ENCODE measurements at regions not wholly inside any gene's neighbourhood (a gene's known extent, or its start where the extent isn't known, plus 50 kb on each side); places are given as distances from the start of the nearest gene placed in this dataset.

- no peak for DNase-seq (ENCODE audit: low read depth)
- no peak for TF ChIP-seq CTCF (conservative IDR thresholded peaks at IDR 0.05; ENCODE audit: low read depth, low read length)
- H3K4me3 ChIP-seq (ENCODE audit: low read depth, low read length), result no peak overlapping the region
Observed at GRCh38 chr4:27178061-27178460, 317.4 kb downstream of the STIM2 start.

- no peak for DNase-seq (ENCODE audit: low read depth)
- no peak for TF ChIP-seq CTCF (conservative IDR thresholded peaks at IDR 0.05; ENCODE audit: low read depth, low read length)
- H3K4me3 ChIP-seq (ENCODE audit: low read depth, low read length), result no peak overlapping the region
Observed at GRCh38 chr4:27181693-27182092, 321.1 kb downstream of the STIM2 start.

- H3K4me3 ChIP-seq (ENCODE audit: low read depth, low read length), result no peak overlapping the region
- no peak for DNase-seq (ENCODE audit: low read depth)
- TF ChIP-seq CTCF (conservative IDR thresholded peaks at IDR 0.05; ENCODE audit: low read depth, low read length), result no peak
Observed at GRCh38 chr4:27182211-27182610, 321.6 kb downstream of the STIM2 start.

- DNase-seq (ENCODE audit: low read depth), result no peak
- TF ChIP-seq CTCF (conservative IDR thresholded peaks at IDR 0.05; ENCODE audit: low read depth, low read length), result no peak
- no peak overlapping the region for H3K4me3 ChIP-seq (ENCODE audit: low read depth, low read length)
Observed at GRCh38 chr4:27184508-27185155, 324.0 kb downstream of the STIM2 start.

GRCh38 chr4:27186710-27187109 is 326.1 kb downstream of the STIM2 start:
- no peak overlapping the region for H3K4me3 ChIP-seq (ENCODE audit: low read depth, low read length)
- no peak for DNase-seq (ENCODE audit: low read depth)
- TF ChIP-seq CTCF (conservative IDR thresholded peaks at IDR 0.05; ENCODE audit: low read depth, low read length), result no peak

GRCh38 chr4:27187786-27188185 is 327.1 kb downstream of the STIM2 start:
- H3K4me3 ChIP-seq (ENCODE audit: low read depth, low read length), result no peak overlapping the region
- no peak for DNase-seq (ENCODE audit: low read depth)
- no peak for TF ChIP-seq CTCF (conservative IDR thresholded peaks at IDR 0.05; ENCODE audit: low read depth, low read length)

- H3K4me3 ChIP-seq (ENCODE audit: low read depth, low read length), result no peak overlapping the region
- DNase-seq (ENCODE audit: low read depth), result no peak
- TF ChIP-seq CTCF (conservative IDR thresholded peaks at IDR 0.05; ENCODE audit: low read depth, low read length), result no peak
Observed at GRCh38 chr4:27189683-27190082, 329.0 kb downstream of the STIM2 start.
